Heart right ventricle (tissue), 16 donors: ENCODE measurements at regions not wholly inside any gene's neighbourhood (a gene's known extent, or its start where the extent isn't known, plus 50 kb on each side); places are given as distances from the start of the nearest gene placed in this dataset.

ENCODE experiments used
- ATAC-seq, 8 donors: fragments of 200-7000 bp; cut with Tn5 transposase; one replicate each; pipeline ENCODE4 v1.9.1; 2020; ENCODE audit warnings: mild to moderate bottlenecking in 8 of 8, moderate library complexity in 8 of 8, moderate number of reproducible peaks in 1 of 8
- DNase-seq, 2 donors: peaks; one replicate each; pipeline ENCODE4 v3.0.0-alpha.2; 2020
- H3K27ac ChIP-seq, 10 donors: fragments of 200-600 bp; sonication (generic) in 2 of 10; one replicate each; pipeline versions ENCODE4 v1.5.0 to v1.8.0; 2020 to 2022; ENCODE audit warnings: mild to moderate bottlenecking in 3 of 10
- H3K27me3 ChIP-seq, 7 donors: fragments of 200-600 bp; one replicate each; pipeline ENCODE4 v1.8.0; 2021 to 2022; ENCODE audit warnings: mild to moderate bottlenecking in 2 of 7
- H3K36me3 ChIP-seq, 9 donors: fragments of 200-600 bp; sonication (generic) in 1 of 9; one replicate each; pipeline versions ENCODE4 v1.5.0 to v1.8.0; 2020 to 2022; ENCODE audit warnings: mild to moderate bottlenecking in 2 of 9
- H3K4me1 ChIP-seq, 9 donors: fragments of 200-600 bp; sonication (generic) in 1 of 9; one replicate each; pipeline versions ENCODE4 v1.5.0 to v1.8.0; 2020 to 2022; ENCODE audit warnings: mild to moderate bottlenecking in 4 of 9
- H3K4me3 ChIP-seq, 10 donors: fragments of 200-600 bp; sonication (generic) in 2 of 10; one replicate each; pipeline versions ENCODE4 v1.5.0 to v1.8.0; 2020 to 2022; ENCODE audit warnings: mild to moderate bottlenecking in 7 of 10, moderate library complexity in 2 of 10
- H3K9me3 ChIP-seq, 11 donors: fragments of 200-600 bp in 10 of 11; sonication (generic) in 2 of 11; one replicate each; pipeline versions ENCODE4 v1.5.0 to v1.8.0; 2013 to 2022; ENCODE audit warnings: mild to moderate bottlenecking in 2 of 11, control low read depth in 1 of 11, moderate library complexity in 1 of 11
- CTCF ChIP-seq, 9 donors: fragments of 200-600 bp; sonication (generic) in 2 of 9; IDR thresholded peaks; one replicate each; pipeline versions ENCODE4 v1.5.0 to v1.8.0; 2021 to 2022; ENCODE audit warnings: antibody characterized with exemption in 9 of 9, mild to moderate bottlenecking in 5 of 9, moderate library complexity in 1 of 9
- WGBS, 2 donors: extraction: QIAGEN DNeasy Blood & Tissue Kit; methylation state at CpG; one replicate each; pipeline ENCODE4 v1.1.7; 2013; ENCODE audit warnings: inconsistent platforms in 1 of 2; 5-methylcytosine and 5-hydroxymethylcytosine counted together
- intact Hi-C, 10 donors: fragments of 100-400 bp; cut with DNase I; formaldehyde crosslinking; loops; one replicate each; pipeline versions ENCODE4 v1.11.1 to v1.14.2; 2022
- donor health status: Arrhythmogenic right ventricular cardiomyopathy.
- donor health status: ischemic (EF 13 %, LVEDD 7.1; RV severe dilation, severe dysfunction).
- donor health status: healthy with polysubstance abuse.
- donor health status: DM: no; HTN: yes; CAD: no.
- donor health status: DM: no; HTN: no; CAD: no.
- donor health status: ischemic (EF 25% LVEDD 6.9; RV normal size, moderate dysfunction).
- donor health status: ischemic (EF 25% LVEDD 5.7; RV mildly dilated, moderate dysfunction).
- donor health status: healthy.
- donor health status: DM: yes; HTN: yes; CAD: no.
- donor health status: Ischemic cardiomyopathy.
- donor health status: ischemic (EF 35%, LVEDD 5.7; RV mildly dilated, moderate dysfunction).
- donor health status: nonischemic (EF 11% LVEDD 7.7; RV severe dilation, severe dysfunction).
- donor health status: DM: yes; HTN: yes; CAD: no.
- donor health status: PGD.
- donor health status: ischemic (EF 29% LVEDD 5.4; RV normal size, mild dysfunction).
- donor health status: nonischemic (EF 23%, LVEDD 6.1; RV moderate dilation, normal function).

GRCh38 chr2:146027156-146027555, 1507.2 kb upstream of the ZEB2 start:
- DNase-seq: no peak
- no peaks in the 10 kb centered on the region for H3K36me3 ChIP-seq
- no peaks in the 10 kb centered on the region for H3K4me1 ChIP-seq
- no peak for ATAC-seq
- H3K27ac ChIP-seq: no peak overlapping the region
- intact Hi-C loops: no loop called here
- peaks cover 0 to 10% (median 0%) of the 10 kb centered on the region in 11 donors for H3K9me3 ChIP-seq
- H3K27me3 ChIP-seq: no peaks in the 10 kb centered on the region
- no peak overlapping the region for H3K4me3 ChIP-seq
- 66 to 83% methylated on average over 2 of the region's 2 CpGs for WGBS, 2 donors
- no peak for TF ChIP-seq CTCF (IDR thresholded peaks at IDR 0.05)

- WGBS, 2 donors: 91 to 98% methylated on average over 1 of the region's 1 CpG
- H3K36me3 ChIP-seq: no peaks in the 10 kb centered on the region
- no peak overlapping the region for H3K4me3 ChIP-seq
- no peaks in the 10 kb centered on the region for H3K4me1 ChIP-seq
- intact Hi-C loops: no loop called here
- H3K27ac ChIP-seq: no peak overlapping the region
- no peak for TF ChIP-seq CTCF (IDR thresholded peaks at IDR 0.05)
- H3K9me3 ChIP-seq: peaks cover 0 to 10% (median 0%) of the 10 kb centered on the region in 11 donors
- H3K27me3 ChIP-seq: no peaks in the 10 kb centered on the region
- no peak for DNase-seq
- ATAC-seq: no peak
These were observed 1505.6 kb upstream of the ZEB2 start for GRCh38 chr2:146025519-146025918.

GRCh38 chr2:146024212-146024743, 1504.4 kb upstream of the ZEB2 start:
- 88 to 90% methylated on average over 1 of the region's 1 CpG for WGBS, 2 donors
- H3K27me3 ChIP-seq: no peaks in the 10 kb centered on the region
- ATAC-seq (no peak), DNase-seq (no peak)
- no peak for TF ChIP-seq CTCF (IDR thresholded peaks at IDR 0.05)
- no peak overlapping the region for H3K4me3 ChIP-seq
- peaks cover 0 to 7% (median 0%) of the 10 kb centered on the region in 11 donors for H3K9me3 ChIP-seq
- H3K4me1 ChIP-seq: no peaks in the 10 kb centered on the region
- no peak overlapping the region for H3K27ac ChIP-seq
- no peaks in the 10 kb centered on the region for H3K36me3 ChIP-seq
- intact Hi-C loops: no loop called here

GRCh38 chr2:146004462-146004861, 1484.5 kb upstream of the ZEB2 start:
- Histone ChIP-seq H3K27ac (no peak overlapping the region), H3K4me1 (no peaks in the 10 kb centered on the region), H3K36me3 (no peaks in the 10 kb centered on the region), H3K9me3 (peaks cover 0 to 6% (median 0%) of the 10 kb centered on the region in 11 donors), H3K4me3 (no peak overlapping the region), H3K27me3 (no peaks in the 10 kb centered on the region)
- no peak for ATAC-seq
- intact Hi-C loops: no loop called here
- no peak for TF ChIP-seq CTCF (IDR thresholded peaks at IDR 0.05)
- no peak for DNase-seq
